Astrocyte (in vitro differentiated cells and primary cell): ENCODE measurements at regions not wholly inside any gene's neighbourhood (a gene's known extent, or its start where the extent isn't known, plus 50 kb on each side); places are given as distances from the start of the nearest gene placed in this dataset.

Experiments used
- DNase-seq: peaks from one replicate; pipeline ENCODE4 v3.0.0-alpha.2; 2010; ENCODE audit warnings: low read depth
- FAIRE-seq: peaks from 2 replicates; lab custom pipeline; 2011; peaks lifted over from hg19 to GRCh38; lab: Jason Lieb, UNC
- H2AFZ ChIP-seq: 2 replicates; pipeline ENCODE4 v1.6.0; 2012; ENCODE audit warnings: low read depth, low read length, inconsistent platforms
- H3K27ac ChIP-seq: 2 replicates; pipeline ENCODE4 v1.5.1; 2011; ENCODE audit warnings: low read depth, low read length, inconsistent platforms
- H3K27me3 ChIP-seq: 2 replicates; pipeline ENCODE4 v1.6.0; 2011; ENCODE audit warnings: low read length, inconsistent platforms; ENCODE audit not compliant: insufficient read depth
- H3K36me3 ChIP-seq: 2 replicates; pipeline ENCODE4 v1.5.1; 2011; ENCODE audit warnings: low read length, inconsistent platforms; ENCODE audit not compliant: insufficient read depth
- H3K4me1 ChIP-seq: 2 replicates; pipeline ENCODE4 v1.5.1; 2011; ENCODE audit warnings: low read length, inconsistent platforms; ENCODE audit not compliant: insufficient read depth
- H3K4me2 ChIP-seq: 2 replicates; pipeline ENCODE4 v1.6.0; 2012; ENCODE audit warnings: low read length, inconsistent platforms
- H3K4me3 ChIP-seq: 2 replicates; pipeline ENCODE4 v1.5.1; 2011; ENCODE audit warnings: low read depth, mild to moderate bottlenecking, low read length, inconsistent platforms; ENCODE audit not compliant: insufficient read depth
- H3K79me2 ChIP-seq: 2 replicates; pipeline ENCODE4 v1.6.0; 2012; ENCODE audit warnings: mild to moderate bottlenecking, low read length, inconsistent platforms; ENCODE audit not compliant: insufficient read depth
- H3K9ac ChIP-seq: 2 replicates; pipeline ENCODE4 v1.6.0; 2012; ENCODE audit warnings: mild to moderate bottlenecking, low read length, inconsistent platforms
- H3K9me3 ChIP-seq: 2 replicates; pipeline ENCODE4 v1.5.1; 2012; ENCODE audit warnings: low read depth, mild to moderate bottlenecking, low read length, inconsistent platforms; ENCODE audit not compliant: insufficient read depth
- H4K20me1 ChIP-seq: 2 replicates; pipeline ENCODE4 v1.6.0; 2012; ENCODE audit warnings: low read length, inconsistent platforms; ENCODE audit not compliant: insufficient read depth
- H3K27ac Mint-ChIP-seq: one replicate; pipeline ENCODE4 v1.8.0; 2021; ENCODE audit warnings: mild to moderate bottlenecking, mixed read lengths; ENCODE audit not compliant: unreplicated experiment
- H3K27me3 Mint-ChIP-seq: one replicate; pipeline ENCODE4 v1.8.0; 2021; ENCODE audit warnings: low read depth, mixed read lengths; ENCODE audit not compliant: unreplicated experiment
- H3K36me3 Mint-ChIP-seq: one replicate; pipeline ENCODE4 v1.8.0; 2021; ENCODE audit warnings: low read depth, mixed read lengths; ENCODE audit not compliant: unreplicated experiment
- H3K4me1 Mint-ChIP-seq: one replicate; pipeline ENCODE4 v1.8.0; 2021; ENCODE audit warnings: low read depth, mixed read lengths; ENCODE audit not compliant: unreplicated experiment
- H3K4me3 Mint-ChIP-seq: one replicate; pipeline ENCODE4 v1.8.0; 2021; ENCODE audit warnings: mild to moderate bottlenecking, moderate library complexity, mixed read lengths; ENCODE audit not compliant: unreplicated experiment
- H3K9me3 Mint-ChIP-seq: one replicate; pipeline ENCODE4 v1.8.0; 2021; ENCODE audit warnings: mild to moderate bottlenecking, mixed read lengths; ENCODE audit not compliant: unreplicated experiment
- CTCF ChIP-seq: IDR thresholded peaks from 2 replicates; pipeline ENCODE4 v1.5.1; 2011; ENCODE audit warnings: low read depth, mild to moderate bottlenecking, inconsistent platforms, low read length, moderate library complexity; ENCODE audit not compliant: insufficient read depth
- EZH2 ChIP-seq: IDR thresholded peaks from 2 replicates; pipeline ENCODE4 v1.6.1; 2012; ENCODE audit warnings: mild to moderate bottlenecking, low read length, inconsistent platforms; ENCODE audit not compliant: insufficient read depth

GRCh38 chrX:121639781-121640180 is 592.4 kb downstream of the GLUD2 start:
- H3K4me1 Mint-ChIP-seq = peaks cover 5% of the 10 kb centered on the region
- FAIRE-seq (peak; percentile 34), DNase-seq (no peak)
- Histone ChIP-seq H3K9ac (no peak overlapping the region), H3K4me3 (no peak overlapping the region), H3K36me3 (no peaks in the 10 kb centered on the region), H3K79me2 (no peaks in the 10 kb centered on the region), H3K4me2 (no peak overlapping the region), H3K27ac (no peak overlapping the region), H2AFZ (no peak overlapping the region), H4K20me1 (no peaks in the 10 kb centered on the region), H3K9me3 (no peaks in the 10 kb centered on the region), H3K27me3 (no peaks in the 10 kb centered on the region), H3K4me1 (peaks cover 9% of the 10 kb centered on the region)
- no peaks in the 10 kb centered on the region for H3K27me3 Mint-ChIP-seq
- no peak for TF ChIP-seq EZH2
- no peak for TF ChIP-seq CTCF
- H3K9me3 Mint-ChIP-seq = no peaks in the 10 kb centered on the region
- H3K27ac Mint-ChIP-seq = no peak overlapping the region
- no peak overlapping the region for H3K4me3 Mint-ChIP-seq
- H3K36me3 Mint-ChIP-seq = no peaks in the 10 kb centered on the region

GRCh38 chrX:121641560-121641959 is 594.1 kb downstream of the GLUD2 start:
- no peaks in the 10 kb centered on the region for H3K27me3 ChIP-seq
- no peak overlapping the region for H3K27ac Mint-ChIP-seq
- H3K27ac ChIP-seq = no peak overlapping the region
- no peak overlapping the region for H3K9ac ChIP-seq
- TF ChIP-seq CTCF (no peak), EZH2 (no peak)
- H3K36me3 Mint-ChIP-seq = no peaks in the 10 kb centered on the region
- peak; percentile 71 for DNase-seq
- no peaks in the 10 kb centered on the region for H3K9me3 Mint-ChIP-seq
- H3K4me3 ChIP-seq = no peak overlapping the region
- no peaks in the 10 kb centered on the region for H3K27me3 Mint-ChIP-seq
- FAIRE-seq = peak; percentile 55
- H3K4me2 ChIP-seq = peak overlapping the region; percentile 64
- peaks cover 7% of the 10 kb centered on the region for H3K4me1 ChIP-seq
- H4K20me1 ChIP-seq = no peaks in the 10 kb centered on the region
- H3K79me2 ChIP-seq = no peaks in the 10 kb centered on the region
- H3K4me3 Mint-ChIP-seq = no peak overlapping the region
- no peaks in the 10 kb centered on the region for H3K36me3 ChIP-seq
- H2AFZ ChIP-seq = no peak overlapping the region
- no peaks in the 10 kb centered on the region for H3K9me3 ChIP-seq
- H3K4me1 Mint-ChIP-seq = peaks cover 5% of the 10 kb centered on the region

GRCh38 chrX:121642415-121642814 is 595.0 kb downstream of the GLUD2 start:
- H3K9ac ChIP-seq = no peak overlapping the region
- no peaks in the 10 kb centered on the region for H3K9me3 ChIP-seq
- no peaks in the 10 kb centered on the region for H3K9me3 Mint-ChIP-seq
- no peak overlapping the region for H3K4me3 Mint-ChIP-seq
- peaks cover 5% of the 10 kb centered on the region for H3K4me1 Mint-ChIP-seq
- H3K27ac ChIP-seq = peak overlapping the region; percentile 33
- peaks cover 7% of the 10 kb centered on the region for H3K4me1 ChIP-seq
- no peak overlapping the region for H2AFZ ChIP-seq
- no peak for FAIRE-seq
- no peaks in the 10 kb centered on the region for H3K27me3 Mint-ChIP-seq
- no peak overlapping the region for H3K27ac Mint-ChIP-seq
- TF ChIP-seq EZH2 = no peak
- no peak for TF ChIP-seq CTCF
- no peaks in the 10 kb centered on the region for H3K36me3 ChIP-seq
- H3K4me2 ChIP-seq = peak overlapping the region; percentile 25
- H3K4me3 ChIP-seq = no peak overlapping the region
- no peaks in the 10 kb centered on the region for H3K79me2 ChIP-seq
- DNase-seq = peak; percentile 76
- no peaks in the 10 kb centered on the region for H4K20me1 ChIP-seq
- H3K27me3 ChIP-seq = no peaks in the 10 kb centered on the region
- H3K36me3 Mint-ChIP-seq = no peaks in the 10 kb centered on the region
